SK-N-SH treated with all-trans-retinoic acid at 6 μM for 48 hours (cell line): ENCODE measurements at regions not wholly inside any gene's neighbourhood (a gene's known extent, or its start where the extent isn't known, plus 50 kb on each side); places are given as distances from the start of the nearest gene placed in this dataset.

Source experiments
- ATAC-seq: fragments of 200-7000 bp; cut with Tn5 transposase; 3 replicates; pipeline ENCODE4 v1.9.1; 2020; ENCODE audit warnings: mild to moderate bottlenecking, moderate library complexity
- ARNTL ChIP-seq: fragments of 450-650 bp; formaldehyde crosslinking; IDR thresholded peaks from 2 replicates; pipeline ENCODE4 v1.5.0; 2020; ENCODE audit warnings: low read depth, mild to moderate bottlenecking, moderate library complexity, borderline replicate concordance
- BACH2 ChIP-seq: fragments of 250-450 bp; sonication (Bioruptor Pico); IDR thresholded peaks from 2 replicates; pipeline ENCODE4 v1.9.0; 2021; ENCODE audit warnings: mild to moderate bottlenecking, borderline replicate concordance
- CSDC2 ChIP-seq: fragments of 250-450 bp; sonication (Bioruptor Pico); IDR thresholded peaks from 2 replicates; pipeline ENCODE4 v1.5.0; 2020; ENCODE audit warnings: mild to moderate bottlenecking, moderate library complexity
- ESRRG ChIP-seq: fragments of 250-450 bp; sonication (Bioruptor Pico); IDR thresholded peaks from 2 replicates; pipeline ENCODE4 v1.6.1; 2021; ENCODE audit warnings: mild to moderate bottlenecking
- GLIS3 ChIP-seq: fragments of 250-450 bp; sonication (Bioruptor Pico); IDR thresholded peaks from 2 replicates; pipeline ENCODE4 v1.5.0; 2020; ENCODE audit warnings: mild to moderate bottlenecking, moderate library complexity
- ISL1 ChIP-seq: fragments of 250-450 bp; sonication (Bioruptor Pico); IDR thresholded peaks from 2 replicates; pipeline ENCODE4 v2.1.2; 2022; ENCODE audit warnings: mild to moderate bottlenecking, moderate library complexity
- OSR1 ChIP-seq: fragments of 250-450 bp; sonication (Bioruptor Pico); IDR thresholded peaks from 2 replicates; pipeline ENCODE4 v1.8.0; 2022; ENCODE audit warnings: moderate library complexity, mild to moderate bottlenecking, inconsistent platforms
- PPARA ChIP-seq: fragments of 250-450 bp; sonication (Bioruptor Pico); IDR thresholded peaks from 2 replicates; pipeline ENCODE4 v1.5.0; 2020; ENCODE audit warnings: mild to moderate bottlenecking, borderline replicate concordance
- RARB ChIP-seq: fragments of 250-450 bp; sonication (Bioruptor Pico); IDR thresholded peaks from 2 replicates; pipeline ENCODE4 v1.8.0; 2021; ENCODE audit warnings: mild to moderate bottlenecking, moderate library complexity
- SNAI2 ChIP-seq: fragments of 250-450 bp; sonication (Bioruptor Pico); IDR thresholded peaks from 2 replicates; pipeline ENCODE4 v1.5.0; 2020; ENCODE audit warnings: mild to moderate bottlenecking, moderate library complexity
- TCF4 ChIP-seq: fragments of 250-450 bp; sonication (Bioruptor Pico); IDR thresholded peaks from 2 replicates; pipeline ENCODE4 v1.8.0; 2021; ENCODE audit warnings: mild to moderate bottlenecking, moderate library complexity, borderline replicate concordance
- TOX ChIP-seq: fragments of 250-450 bp; sonication (Bioruptor Pico); IDR thresholded peaks from 2 replicates; pipeline ENCODE4 v1.8.0; 2021; ENCODE audit warnings: mild to moderate bottlenecking, moderate library complexity, borderline replicate concordance
- ZC3H10 ChIP-seq: fragments of 250-450 bp; sonication (Bioruptor Pico); IDR thresholded peaks from 2 replicates; pipeline ENCODE4 v1.5.1; 2021; ENCODE audit warnings: mild to moderate bottlenecking, moderate library complexity
- ZFP3 ChIP-seq: fragments of 250-450 bp; sonication (Bioruptor Pico); IDR thresholded peaks from 2 replicates; pipeline ENCODE4 v1.5.0; 2020; ENCODE audit warnings: mild to moderate bottlenecking, moderate library complexity
- ZFP30 ChIP-seq: fragments of 450-650 bp; formaldehyde crosslinking; IDR thresholded peaks from 2 replicates; pipeline ENCODE4 v1.5.0; 2022; ENCODE audit warnings: mild to moderate bottlenecking, moderate library complexity
- ZNF565 ChIP-seq: fragments of 450-650 bp; formaldehyde crosslinking; conservative IDR thresholded peaks from 2 replicates; pipeline ENCODE4 v1.5.0; 2020; ENCODE audit warnings: low read depth, mild to moderate bottlenecking, moderate library complexity
- ZNF70 ChIP-seq: fragments of 450-650 bp; formaldehyde crosslinking; IDR thresholded peaks from 2 replicates; pipeline ENCODE4 v1.5.0; 2020; ENCODE audit warnings: mild to moderate bottlenecking, moderate library complexity
- ZNF8 ChIP-seq: fragments of 450-650 bp; formaldehyde crosslinking; IDR thresholded peaks from 2 replicates; pipeline ENCODE4 v1.5.0; 2020; ENCODE audit warnings: mild to moderate bottlenecking, moderate library complexity
- TF ChIP-seq, protein P1 (sequence below): fragments of 250-450 bp; sonication (Bioruptor Pico); IDR thresholded peaks from 2 replicates; pipeline ENCODE4 v1.8.0; 2021; ENCODE audit warnings: low read depth, mild to moderate bottlenecking, moderate library complexity, borderline replicate concordance
- TF ChIP-seq, protein P2 (sequence below): fragments of 250-450 bp; sonication (Bioruptor Pico); IDR thresholded peaks from 2 replicates; pipeline ENCODE4 v1.5.1; 2020; ENCODE audit warnings: low read depth, mild to moderate bottlenecking, moderate library complexity
- TF ChIP-seq, protein P3 (sequence below): fragments of 250-450 bp; sonication (Bioruptor Pico); IDR thresholded peaks from 2 replicates; pipeline ENCODE4 v1.5.0; 2020; ENCODE audit warnings: mild to moderate bottlenecking, moderate library complexity
- TF ChIP-seq, protein P4 (sequence below): fragments of 250-450 bp; sonication (Bioruptor Pico); IDR thresholded peaks from 2 replicates; pipeline ENCODE4 v1.5.1; 2021; ENCODE audit warnings: mild to moderate bottlenecking, moderate library complexity

DNA sequence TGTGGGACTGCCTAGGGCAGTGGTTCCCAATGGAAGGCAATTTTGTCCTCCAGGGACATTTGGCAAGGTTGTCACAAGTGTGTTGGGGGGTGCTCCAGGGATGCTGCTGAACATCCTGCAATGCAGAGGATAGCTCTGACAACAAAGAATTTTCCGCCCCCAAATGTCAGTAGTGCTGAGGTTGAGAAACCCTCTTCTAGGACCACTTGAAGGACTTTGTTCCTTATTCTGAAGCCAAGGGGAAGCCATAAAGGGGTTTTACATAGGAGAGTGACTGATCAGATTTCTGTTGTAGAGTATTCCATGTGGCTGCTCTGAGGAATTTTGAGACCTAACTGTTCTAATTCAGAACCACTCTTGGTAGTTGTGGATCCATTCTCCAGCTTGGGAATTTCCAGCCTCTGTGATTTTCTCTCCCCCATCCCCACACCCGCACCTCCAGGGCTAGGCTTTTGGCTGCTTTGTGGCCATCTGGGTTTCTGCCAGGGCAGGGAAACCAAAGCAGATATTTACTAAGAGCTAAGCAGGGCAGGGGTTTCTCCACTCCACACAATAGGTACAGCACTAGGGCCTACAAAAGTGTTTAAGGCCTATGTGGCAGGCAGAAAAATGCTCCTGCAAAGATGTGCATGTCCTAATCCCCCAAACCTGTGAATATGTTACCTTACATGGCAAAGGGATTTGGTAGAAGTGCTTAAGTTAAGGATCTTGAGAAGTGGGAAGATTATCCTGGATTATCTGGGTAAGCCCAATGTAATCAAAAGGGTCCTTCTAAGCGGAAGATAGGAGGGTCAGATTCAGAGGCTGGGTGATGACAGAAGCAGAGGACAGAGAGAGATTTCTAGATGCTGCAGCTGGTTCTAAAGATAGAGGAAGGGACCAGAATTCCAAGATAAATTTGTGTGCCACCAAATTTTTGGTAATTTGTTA lies 135.4 kb downstream of the TMEM17 start:
- no peak for ATAC-seq
- TF ChIP-seq ZNF70 (no peak), BACH2 (no peak), ISL1 (CRISPR knock-in tag) (no peak), TCF4 (CRISPR knock-in tag) (no peak), ZFP30 (CRISPR knock-in tag) (no peak), SNAI2 (CRISPR knock-in tag) (no peak), RARB (no peak), ZNF8 (CRISPR knock-in tag) (no peak), OSR1 (no peak), ZNF565 (CRISPR knock-in tag) (no peak), TOX (CRISPR knock-in tag) (no peak), CSDC2 (CRISPR knock-in tag) (no peak), GLIS3 (CRISPR knock-in tag) (no peak), ZFP3 (CRISPR knock-in tag) (no peak), ZC3H10 (CRISPR knock-in tag) (no peak), PPARA (no peak), ARNTL (CRISPR knock-in tag) (no peak)
- TF ChIP-seq, protein P1, sequence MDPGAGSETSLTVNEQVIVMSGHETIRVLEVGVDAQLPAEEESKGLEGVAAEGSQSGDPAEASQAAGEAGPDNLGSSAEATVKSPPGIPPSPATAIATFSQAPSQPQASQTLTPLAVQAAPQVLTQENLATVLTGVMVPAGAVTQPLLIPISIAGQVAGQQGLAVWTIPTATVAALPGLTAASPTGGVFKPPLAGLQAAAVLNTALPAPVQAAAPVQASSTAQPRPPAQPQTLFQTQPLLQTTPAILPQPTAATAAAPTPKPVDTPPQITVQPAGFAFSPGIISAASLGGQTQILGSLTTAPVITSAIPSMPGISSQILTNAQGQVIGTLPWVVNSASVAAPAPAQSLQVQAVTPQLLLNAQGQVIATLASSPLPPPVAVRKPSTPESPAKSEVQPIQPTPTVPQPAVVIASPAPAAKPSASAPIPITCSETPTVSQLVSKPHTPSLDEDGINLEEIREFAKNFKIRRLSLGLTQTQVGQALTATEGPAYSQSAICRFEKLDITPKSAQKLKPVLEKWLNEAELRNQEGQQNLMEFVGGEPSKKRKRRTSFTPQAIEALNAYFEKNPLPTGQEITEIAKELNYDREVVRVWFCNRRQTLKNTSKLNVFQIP (CRISPR knock-in tag): no peak
- TF ChIP-seq, protein P2, sequence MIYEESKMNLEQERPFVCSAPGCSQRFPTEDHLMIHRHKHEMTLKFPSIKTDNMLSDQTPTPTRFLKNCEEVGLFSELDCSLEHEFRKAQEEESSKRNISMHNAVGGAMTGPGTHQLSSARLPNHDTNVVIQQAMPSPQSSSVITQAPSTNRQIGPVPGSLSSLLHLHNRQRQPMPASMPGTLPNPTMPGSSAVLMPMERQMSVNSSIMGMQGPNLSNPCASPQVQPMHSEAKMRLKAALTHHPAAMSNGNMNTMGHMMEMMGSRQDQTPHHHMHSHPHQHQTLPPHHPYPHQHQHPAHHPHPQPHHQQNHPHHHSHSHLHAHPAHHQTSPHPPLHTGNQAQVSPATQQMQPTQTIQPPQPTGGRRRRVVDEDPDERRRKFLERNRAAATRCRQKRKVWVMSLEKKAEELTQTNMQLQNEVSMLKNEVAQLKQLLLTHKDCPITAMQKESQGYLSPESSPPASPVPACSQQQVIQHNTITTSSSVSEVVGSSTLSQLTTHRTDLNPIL (CRISPR knock-in tag): no peak
- TF ChIP-seq, protein P3, sequence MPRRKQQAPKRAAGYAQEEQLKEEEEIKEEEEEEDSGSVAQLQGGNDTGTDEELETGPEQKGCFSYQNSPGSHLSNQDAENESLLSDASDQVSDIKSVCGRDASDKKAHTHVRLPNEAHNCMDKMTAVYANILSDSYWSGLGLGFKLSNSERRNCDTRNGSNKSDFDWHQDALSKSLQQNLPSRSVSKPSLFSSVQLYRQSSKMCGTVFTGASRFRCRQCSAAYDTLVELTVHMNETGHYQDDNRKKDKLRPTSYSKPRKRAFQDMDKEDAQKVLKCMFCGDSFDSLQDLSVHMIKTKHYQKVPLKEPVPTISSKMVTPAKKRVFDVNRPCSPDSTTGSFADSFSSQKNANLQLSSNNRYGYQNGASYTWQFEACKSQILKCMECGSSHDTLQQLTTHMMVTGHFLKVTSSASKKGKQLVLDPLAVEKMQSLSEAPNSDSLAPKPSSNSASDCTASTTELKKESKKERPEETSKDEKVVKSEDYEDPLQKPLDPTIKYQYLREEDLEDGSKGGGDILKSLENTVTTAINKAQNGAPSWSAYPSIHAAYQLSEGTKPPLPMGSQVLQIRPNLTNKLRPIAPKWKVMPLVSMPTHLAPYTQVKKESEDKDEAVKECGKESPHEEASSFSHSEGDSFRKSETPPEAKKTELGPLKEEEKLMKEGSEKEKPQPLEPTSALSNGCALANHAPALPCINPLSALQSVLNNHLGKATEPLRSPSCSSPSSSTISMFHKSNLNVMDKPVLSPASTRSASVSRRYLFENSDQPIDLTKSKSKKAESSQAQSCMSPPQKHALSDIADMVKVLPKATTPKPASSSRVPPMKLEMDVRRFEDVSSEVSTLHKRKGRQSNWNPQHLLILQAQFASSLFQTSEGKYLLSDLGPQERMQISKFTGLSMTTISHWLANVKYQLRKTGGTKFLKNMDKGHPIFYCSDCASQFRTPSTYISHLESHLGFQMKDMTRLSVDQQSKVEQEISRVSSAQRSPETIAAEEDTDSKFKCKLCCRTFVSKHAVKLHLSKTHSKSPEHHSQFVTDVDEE (CRISPR knock-in tag): no peak

DNA sequence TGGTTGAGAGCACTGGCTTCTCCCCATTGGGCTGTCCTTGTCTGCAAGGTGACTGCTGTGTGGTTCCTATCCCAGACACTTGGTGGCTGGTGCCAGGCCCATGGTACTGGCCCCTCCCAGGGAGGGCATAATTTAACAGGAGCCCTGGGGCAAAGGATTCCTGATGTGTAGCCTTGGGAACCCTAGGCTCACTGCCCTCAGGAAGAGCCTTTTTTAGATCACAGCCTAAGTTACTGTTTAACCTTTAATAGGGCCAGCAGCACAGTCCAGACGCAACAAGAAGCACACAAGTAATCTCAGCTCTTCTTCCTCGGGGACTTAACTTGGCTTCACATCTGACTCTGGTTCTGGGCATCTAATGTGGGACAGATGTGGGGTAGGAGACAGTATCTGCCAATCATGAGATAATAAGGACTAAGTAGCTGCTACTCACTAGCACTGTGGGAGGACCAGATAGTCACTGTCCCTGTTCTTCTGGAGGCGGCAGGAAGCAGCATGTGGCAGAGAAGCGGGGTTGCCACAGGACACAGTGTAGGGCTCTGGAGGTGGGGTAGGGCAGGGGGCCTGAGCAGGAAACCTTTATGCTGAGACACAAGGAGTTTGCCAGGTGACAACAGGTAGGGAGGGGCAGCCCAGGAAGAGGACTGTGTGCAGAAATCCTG lies 136.3 kb downstream of the TMEM17 start:
- peak; percentile 20; the same call in 1 of the 3 replicates for ATAC-seq
- TF ChIP-seq, protein P2 (CRISPR knock-in tag): no peak
- no peak for TF ChIP-seq ARNTL (CRISPR knock-in tag)
- no peak for TF ChIP-seq CSDC2 (CRISPR knock-in tag)
- no peak for TF ChIP-seq ESRRG
- TF ChIP-seq ZC3H10 (CRISPR knock-in tag): no peak
- TF ChIP-seq, protein P4, sequence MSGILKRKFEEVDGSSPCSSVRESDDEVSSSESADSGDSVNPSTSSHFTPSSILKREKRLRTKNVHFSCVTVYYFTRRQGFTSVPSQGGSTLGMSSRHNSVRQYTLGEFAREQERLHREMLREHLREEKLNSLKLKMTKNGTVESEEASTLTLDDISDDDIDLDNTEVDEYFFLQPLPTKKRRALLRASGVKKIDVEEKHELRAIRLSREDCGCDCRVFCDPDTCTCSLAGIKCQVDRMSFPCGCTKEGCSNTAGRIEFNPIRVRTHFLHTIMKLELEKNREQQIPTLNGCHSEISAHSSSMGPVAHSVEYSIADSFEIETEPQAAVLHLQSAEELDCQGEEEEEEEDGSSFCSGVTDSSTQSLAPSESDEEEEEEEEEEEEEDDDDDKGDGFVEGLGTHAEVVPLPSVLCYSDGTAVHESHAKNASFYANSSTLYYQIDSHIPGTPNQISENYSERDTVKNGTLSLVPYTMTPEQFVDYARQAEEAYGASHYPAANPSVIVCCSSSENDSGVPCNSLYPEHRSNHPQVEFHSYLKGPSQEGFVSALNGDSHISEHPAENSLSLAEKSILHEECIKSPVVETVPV (CRISPR knock-in tag): no peak
